Stimulated activated CD8-positive, alpha-beta memory T cell treated with anti-CD3 and anti-CD28 coated beads, Interleukin-4, amount 100 ng/mL, for 24 hours (primary cell): ENCODE measurements at regions not wholly inside any gene's neighbourhood (a gene's known extent, or its start where the extent isn't known, plus 50 kb on each side); places are given as distances from the start of the nearest gene placed in this dataset.
"Not testable (repeated sequence)": the region's sequence is repeated elsewhere in the genome, so short reads cannot be mapped to it uniquely, and the experiment has no call there.

Source experiments
- DNase-seq: peaks from one replicate; pipeline ENCODE4 v3.0.0-alpha.2; 2020; ENCODE audit warnings: low read depth

DNA sequence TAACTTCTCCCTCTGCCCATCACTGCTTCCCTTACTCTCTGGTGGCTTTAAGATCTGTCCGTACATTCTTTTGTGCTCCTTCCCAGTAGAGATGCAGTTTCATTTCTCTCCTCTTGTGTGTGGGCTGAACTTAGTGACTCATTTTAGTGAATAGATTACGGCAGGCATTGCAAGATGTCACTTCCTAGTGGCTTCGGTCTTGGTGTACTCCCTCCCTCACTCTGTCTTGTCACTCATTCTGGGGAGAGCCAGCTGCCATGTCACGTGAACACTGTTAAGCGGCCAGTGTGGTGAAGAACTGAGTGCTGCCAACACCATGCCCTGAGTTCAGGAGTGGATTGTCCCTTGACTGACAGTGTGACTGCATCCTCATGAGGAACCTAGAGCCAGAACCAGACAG lies 115.9 kb downstream of the OTOR start:
- no peak for DNase-seq

DNA sequence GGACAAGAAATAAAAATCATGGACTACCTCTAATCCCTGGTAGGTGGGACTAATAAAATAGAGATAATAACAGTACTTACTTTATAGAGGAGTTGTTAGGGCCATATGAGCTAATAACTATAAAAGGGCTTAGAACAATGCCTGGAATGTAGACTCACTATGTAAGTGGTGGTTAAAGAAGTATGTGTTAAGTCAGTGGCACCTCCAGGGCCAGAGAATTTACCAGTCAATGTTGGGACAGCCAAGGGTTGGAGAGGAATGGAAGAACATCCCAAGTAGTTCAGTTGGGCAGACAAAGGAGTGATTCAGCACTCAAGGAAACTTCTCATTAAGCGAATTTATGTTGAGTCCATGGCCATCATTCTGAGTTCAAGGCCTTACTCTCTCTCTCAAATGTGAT lies 116.8 kb downstream of the OTOR start:
- DNase-seq = no peak

DNA sequence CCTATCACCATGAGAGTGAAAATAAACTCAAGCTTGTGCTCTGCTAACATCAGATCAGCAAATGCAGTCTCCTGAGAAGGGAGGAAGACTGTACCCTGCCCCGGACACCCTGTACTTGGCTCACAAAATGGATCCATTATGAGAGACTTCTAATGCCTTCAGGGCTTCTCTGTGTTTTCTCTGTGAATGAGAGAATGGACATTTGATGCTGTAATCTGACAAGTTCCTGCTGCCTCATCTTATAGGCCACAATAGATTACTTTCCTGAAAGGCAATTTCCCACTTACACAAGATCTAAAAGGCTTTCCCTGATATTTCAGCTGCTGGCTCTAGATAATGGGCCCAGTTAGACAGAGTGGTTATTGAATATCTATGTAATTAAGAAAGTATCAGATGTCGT lies 117.2 kb downstream of the OTOR start:
- no peak for DNase-seq

DNA sequence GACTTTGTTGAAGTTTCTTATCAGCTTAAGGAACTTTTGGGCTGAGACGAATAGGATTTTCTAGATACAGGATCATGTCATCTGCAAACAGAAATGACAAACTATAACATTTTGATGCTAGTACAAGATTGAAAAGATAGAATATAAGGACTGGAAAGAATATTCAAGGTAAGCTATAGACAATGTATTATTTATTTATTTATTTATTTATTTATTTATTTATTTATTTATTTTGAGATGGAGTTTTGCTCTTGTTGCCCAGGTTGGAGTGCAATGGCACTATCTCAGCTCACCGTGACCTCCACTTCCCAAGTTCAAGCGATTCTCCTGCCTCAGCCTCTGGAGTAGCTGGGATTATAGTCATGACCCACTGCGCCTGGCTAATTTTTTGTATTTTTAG lies 125.0 kb downstream of the OTOR start:
- DNase-seq = not testable (repeated sequence)

DNA sequence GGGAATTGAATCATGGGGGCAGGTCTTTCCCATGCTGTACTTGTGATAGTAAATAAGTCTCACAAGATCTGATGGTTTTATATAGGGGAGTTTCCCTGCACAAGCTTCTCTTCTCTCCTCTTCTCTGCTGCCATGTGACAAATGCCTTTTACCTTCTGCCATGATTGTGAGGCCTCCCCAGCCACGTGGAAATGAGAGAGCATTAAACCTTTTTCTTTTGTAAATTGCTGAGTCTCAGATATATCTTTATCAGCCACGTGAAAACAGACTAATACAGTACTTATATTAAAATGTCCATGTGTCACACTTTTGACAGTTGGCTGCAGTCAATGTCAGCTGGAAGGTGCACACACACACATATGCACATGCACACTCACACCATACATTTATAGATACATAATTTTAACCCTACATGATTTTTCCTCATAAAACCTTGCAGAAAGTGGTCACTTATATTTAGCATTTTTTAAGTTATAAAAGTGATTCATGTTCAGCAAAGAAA lies 128.9 kb downstream of the OTOR start:
- no peak for DNase-seq

DNA sequence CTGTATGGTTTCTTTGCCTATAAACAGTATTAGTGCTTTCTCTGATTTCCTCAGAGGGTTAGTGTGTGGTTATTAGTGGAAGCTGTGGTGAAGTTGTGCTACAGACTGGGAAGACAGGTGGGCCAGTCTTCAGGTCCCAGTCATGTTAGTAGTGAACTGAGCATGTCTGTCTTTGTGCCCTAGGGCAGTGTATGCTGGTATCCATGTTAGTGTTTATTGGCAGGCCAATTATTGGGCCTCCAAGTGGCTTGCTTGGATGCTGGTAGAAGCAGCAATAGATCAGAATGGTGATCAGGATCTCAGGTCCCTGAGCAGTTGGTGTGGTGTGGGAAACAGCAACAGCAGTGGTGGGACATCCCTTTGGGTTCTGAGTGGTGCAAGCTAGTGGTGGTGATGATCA lies 137.6 kb downstream of the OTOR start:
- DNase-seq = no peak

DNA sequence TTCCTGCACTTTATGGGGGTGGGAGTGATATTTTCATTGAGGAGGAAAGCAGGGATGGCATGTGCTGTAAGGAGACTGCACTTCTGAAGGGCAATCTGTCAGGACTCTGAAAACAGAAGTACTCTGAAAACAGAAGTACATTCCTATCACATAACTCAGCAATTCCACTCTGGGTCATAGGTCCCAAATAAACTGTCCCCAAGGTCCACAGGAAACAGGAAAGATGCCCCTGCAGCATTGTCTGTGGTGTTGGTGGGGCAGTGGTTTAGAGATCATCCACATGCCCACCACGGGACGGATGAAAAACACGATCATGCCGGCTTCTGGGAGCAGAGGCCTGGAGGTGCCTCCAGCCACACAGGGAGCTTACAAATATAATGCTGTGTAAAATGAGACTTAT lies 150.3 kb downstream of the OTOR start:
- no peak for DNase-seq

DNA sequence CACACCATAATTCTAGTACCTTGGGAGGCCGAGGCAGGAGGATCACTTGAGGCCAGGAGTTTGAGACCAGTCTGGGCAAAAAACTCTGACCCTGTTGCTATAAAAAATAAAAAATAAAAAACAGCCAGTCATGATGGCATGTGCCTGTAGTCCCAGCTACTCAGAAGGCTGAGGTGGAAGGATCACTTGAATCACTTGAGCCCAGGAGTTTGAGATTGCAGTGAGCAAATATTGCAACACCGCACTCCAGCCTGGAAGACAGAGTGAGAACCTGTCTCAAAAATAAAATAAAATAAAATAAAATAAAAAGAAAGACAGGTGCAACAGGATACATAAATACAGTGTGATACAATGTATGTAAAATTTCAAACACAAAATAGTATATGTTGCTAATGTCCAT lies 154.5 kb downstream of the OTOR start:
- no peak for DNase-seq

DNA sequence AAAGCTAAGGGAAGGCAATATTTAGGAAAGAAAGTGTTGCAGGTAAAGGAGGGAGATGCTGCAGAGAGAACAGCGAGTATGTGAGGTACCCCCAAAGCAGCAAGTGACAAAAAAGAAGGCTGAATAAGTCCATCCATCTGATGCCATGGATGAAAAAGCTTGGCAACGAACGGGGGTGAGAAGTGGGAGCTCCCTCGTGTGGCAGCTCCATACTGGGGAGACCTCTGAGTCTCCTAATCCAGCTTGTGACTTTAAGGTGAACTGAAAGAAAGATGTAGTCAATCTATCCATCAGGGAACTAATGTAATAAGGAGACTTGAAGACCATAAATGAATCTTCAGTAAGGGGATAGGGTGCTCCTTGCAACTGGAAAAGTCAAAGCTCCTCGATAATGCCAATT lies 156.6 kb downstream of the OTOR start:
- DNase-seq = no peak

DNA sequence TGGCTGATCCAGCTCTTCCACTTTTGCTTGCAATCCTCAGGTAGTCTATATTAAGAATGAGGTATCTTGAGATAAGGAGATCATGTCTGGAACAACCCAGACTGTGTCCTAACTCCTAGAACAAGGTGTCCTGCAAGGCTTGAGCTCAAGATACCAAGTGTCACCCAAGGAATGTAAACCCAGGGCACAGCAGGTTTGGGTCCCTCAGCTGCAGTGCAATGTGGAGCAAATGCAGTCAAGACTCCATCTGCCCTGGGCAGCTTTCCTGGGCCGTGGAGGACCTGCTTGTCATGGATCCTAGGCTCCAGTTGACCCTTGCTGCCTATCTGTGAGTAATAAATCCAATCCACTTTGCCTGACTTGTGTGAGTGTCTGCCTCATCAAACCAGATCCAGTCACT lies 166.1 kb downstream of the OTOR start:
- no peak for DNase-seq

DNA sequence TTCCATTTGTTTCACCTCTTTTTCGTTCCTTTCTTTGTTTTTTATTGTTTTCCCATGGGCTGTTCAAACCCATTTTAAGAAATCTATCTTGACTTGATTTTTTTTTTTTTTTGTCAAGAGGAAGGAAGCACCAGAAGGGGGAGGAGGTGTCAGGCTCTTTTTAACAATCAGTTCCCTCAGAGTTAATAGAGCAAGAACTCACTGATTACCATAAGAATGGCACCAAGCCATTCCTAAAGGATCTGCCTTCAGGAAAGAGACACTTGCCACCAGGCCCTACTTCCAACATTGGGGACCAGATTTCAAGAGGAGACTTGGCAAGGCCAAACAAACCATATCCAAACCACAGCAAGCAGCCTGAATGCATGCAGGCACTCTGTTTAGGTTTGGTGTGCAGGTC lies 168.0 kb downstream of the OTOR start:
- no peak for DNase-seq

DNA sequence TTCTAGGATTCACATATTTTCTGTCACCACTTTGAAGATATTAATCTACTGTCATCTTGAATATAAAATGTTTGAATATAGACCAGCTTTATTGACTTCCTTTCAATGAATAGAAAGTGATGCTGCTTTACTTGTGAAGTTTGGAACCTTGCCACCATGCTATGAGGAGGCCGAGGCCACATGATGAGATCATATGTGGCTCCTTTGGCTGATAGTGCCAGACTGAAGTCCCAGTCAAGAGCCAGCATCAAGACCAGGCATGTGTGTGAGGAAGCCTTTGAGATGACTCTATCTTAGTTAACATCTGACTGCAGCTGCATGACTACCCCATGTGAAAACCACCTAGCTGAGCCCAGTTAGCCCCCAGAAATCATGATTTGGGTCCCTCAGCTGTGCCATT lies 169.5 kb downstream of the OTOR start:
- DNase-seq = no peak

DNA sequence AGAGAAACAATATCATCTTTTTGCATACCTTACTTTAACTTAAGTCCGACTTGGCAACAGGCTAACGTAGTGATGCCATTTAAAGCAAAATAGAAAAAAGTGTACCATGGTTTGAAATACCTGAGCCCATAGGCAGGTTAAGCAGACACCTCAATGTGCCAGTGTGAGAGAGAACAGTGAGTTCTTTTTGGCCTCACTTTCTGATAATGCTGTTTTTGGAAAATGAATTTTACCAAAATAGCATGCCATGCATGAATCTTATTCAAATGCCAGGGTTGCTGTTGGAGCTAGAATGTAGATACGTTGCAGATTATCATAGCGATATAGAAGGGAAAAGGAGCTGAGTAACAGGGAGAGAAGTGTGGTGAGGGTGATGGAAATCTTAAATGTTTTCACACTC lies 170.2 kb downstream of the OTOR start:
- no peak for DNase-seq

DNA sequence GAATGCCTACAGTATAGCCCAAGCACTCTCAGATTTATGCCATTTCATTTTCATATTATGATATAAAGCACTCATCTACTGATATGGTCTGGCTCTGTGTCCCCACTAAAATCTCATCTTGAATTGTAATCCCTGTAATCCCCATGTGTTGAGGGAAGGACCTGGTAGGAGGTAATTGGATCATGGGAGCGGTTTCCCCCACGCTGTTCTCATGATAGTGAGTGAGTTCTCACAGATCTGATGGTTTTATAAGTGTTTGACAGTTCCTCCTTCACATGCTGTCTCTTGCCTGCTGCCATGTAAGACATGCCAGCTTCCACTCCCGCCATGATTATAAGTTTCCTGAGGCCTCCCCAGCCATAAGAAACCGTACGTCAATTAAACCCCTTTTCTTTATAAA lies 171.7 kb downstream of the OTOR start:
- no peak for DNase-seq

DNA sequence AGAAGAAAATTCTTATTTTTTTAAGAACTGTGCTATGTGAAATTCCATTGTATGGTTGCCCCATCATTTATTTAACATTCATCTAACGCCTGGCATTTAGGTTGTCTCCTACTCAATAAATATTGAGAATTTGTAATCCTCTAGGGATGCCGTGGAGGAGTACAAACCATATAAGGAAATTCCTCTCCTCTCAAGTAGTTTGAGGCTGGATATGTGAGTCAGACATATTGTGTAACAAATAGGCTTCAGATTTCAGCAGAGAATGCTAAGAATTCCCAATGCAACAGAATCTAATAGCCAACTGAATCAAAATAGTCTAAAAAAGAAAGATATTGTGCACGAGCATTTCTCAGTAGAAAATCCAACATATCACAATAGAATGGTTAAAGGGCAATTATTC lies 174.7 kb downstream of the OTOR start:
- DNase-seq = no peak

DNA sequence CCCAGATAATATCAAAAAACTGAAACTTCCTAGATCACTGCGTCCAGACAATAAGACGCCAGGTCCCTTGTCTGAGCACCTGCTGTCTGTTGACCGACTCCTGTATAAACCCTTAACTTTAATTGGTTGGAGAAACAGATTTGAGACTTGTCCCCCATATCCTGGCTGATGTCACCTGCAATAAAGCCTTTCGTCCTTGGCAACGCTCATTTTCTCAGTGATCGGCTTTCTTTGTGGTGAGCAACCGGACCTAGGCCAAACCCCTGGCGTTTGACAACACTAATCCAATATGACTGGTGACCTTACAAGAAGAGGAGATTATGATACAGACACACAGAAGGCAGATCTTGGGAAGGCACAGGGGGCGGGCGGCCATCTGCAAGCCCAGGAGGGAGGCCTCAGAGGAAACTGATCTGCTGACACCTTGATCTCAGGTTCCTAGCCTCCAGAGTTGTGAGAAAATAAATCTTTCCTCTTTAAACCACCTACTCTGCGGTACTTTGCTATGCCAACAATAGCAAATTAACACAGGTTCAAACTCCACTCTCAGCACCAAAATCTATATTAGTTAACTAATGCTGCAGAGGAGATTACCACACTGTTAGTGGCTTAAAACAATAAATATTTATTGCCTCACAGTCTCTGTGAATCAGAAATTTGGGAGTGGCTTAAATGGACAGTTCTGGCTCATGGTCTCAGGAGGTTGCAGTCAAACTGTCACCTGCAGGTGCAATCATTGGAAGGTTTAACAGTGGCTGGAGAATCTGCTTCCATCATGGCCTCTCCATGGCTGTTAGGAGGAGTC lies 178.7 kb downstream of the OTOR start:
- DNase-seq = no peak

DNA sequence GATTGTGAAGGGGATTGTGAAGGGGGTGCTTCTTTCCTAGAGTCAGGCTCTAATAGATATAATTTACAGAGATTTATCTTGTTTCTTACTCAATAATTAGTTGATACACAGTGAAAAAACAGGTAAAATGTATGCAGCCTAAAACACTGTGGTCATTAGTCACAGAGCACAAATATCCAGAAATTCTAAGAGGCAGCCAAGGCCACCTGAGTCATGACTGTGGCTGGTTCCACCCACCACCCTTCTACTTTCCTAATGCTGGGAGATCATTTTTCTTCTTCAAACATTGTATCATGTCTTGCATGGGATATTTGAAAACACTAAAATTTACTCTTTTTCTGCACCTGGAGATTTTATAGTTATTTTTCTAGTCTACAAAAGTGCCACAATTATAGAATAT lies 181.6 kb downstream of the OTOR start:
- DNase-seq = no peak

DNA sequence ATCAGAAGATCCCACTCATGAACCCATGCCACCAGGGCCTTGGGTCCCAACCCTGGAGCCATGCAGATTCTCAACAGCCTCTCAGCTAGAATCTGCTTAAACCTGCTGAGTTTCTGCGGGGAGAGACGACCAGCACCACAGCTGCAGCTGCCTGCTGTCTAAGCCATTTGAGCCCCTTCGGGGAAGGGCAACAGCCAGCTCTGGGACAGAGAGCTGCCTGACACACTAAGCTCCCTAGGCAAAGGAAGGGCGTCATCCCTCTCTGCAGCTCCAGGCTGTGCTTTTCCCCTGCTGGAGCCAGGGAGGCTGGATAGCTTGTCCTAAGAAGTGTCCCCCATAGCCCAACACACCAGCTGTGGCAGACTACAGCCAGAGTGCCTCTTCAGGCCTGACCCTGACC lies 182.5 kb downstream of the OTOR start:
- no peak for DNase-seq

DNA sequence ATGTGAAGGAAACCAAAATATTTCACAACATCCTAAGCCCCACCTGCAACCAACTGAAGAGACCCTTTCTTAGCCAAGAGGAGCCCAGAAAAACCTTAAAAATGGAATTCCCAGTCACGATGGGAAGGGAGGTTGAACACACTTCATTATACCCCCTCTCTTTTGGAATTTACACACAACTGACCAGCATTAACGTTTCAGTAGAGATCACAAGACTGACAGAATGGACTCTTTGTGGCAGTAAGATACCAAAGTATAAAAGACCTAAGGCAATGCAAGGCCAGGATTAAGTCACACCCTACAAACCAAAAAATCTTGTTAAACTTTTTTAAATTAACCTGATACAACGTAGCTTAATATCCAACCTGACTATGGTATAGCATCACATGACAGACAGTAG lies 190.9 kb downstream of the OTOR start:
- no peak for DNase-seq

DNA sequence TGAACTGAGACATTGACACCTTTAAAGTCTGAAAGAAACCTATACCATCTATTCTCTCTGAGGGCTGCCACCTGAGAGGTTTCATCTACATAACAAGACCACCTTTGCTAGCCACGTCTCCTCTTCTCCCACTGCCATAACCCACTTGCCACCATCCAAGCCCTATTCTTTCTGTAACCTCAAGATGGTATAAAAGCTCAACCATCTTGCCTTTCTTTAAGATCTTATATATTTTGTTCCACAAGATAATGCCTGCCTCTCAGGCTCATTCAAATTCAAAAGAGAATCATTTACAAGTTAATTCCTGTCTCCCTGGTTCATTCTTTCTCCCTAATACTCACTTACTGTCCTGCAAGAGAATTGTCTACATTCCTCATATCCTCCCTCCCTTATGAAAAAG lies 192.5 kb downstream of the OTOR start:
- DNase-seq = no peak

DNA sequence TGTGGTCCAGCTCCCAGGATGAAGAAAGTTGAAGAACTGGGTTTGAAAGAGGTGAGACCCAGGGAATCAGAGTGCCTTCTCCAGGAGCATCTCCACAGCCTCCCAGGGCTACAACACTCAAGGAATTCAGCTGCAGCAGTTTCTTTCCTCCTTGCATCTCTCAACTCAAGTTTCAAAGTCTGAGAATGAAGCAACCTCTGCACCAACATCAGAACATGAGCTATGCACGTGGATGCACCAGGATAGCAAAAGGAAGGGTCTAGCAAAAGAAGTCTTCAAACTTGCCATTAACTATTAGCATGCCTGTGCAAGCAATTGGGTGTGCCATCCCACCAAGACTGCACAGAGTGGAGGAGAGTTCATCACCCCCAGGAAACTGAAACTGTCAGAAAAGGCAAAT lies 193.9 kb downstream of the OTOR start:
- no peak for DNase-seq

DNA sequence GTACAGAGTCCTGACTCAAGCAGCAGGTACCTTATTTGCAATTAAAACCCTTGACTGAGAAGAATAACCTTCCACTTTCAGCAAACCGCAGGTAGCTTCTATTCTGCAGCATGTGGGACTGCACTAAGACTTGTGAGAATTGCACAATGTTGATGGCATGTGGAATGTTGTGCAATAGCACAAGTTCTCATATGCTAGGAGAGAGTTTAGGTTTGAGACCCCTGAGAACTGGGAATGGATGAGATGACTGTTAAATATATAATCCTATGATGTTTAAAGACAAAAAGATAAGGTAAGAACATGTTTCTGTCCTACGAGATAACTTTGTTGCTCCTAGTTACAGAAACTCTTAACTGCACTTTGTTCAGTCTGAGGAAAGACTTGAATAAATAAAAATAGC lies 194.6 kb downstream of the OTOR start:
- DNase-seq = no peak

DNA sequence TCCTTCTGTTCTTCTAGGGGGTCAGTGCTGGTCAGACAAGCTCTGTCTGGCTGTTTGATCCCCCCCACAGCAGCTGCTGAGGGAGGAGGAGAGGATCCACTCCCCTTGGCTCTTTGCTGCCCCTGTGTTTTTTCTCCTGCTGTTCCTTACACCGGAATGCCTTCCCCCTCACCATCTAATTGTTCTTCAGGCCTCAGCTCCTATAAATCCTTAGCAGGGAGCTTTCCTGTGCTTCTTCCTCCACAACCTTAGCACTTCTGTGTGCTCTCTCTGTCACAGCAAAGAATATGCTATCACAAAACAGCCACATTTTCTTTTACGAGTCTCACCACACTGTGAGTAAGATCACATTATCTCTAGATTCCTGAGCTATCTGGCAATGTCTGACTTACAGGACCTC lies 196.6 kb downstream of the OTOR start:
- no peak for DNase-seq

DNA sequence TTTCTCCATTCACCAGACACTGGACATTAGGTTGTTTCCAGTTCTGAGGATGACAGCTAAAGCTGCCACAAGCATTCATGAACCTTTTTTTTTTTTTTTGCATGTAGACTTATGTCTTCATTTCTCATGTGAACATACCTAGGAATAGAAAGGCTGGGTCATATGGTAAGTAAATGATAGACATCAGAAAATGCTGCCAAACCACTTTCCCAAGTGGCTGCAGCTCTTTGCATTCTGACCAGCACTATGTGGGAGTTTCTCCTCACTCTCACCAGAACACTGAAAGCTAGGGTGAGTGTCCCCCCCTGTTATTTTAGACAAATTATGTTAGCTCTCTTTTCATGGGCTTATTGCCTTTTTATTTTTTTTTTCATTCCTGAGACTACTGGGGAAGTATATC lies 197.5 kb downstream of the OTOR start:
- no peak for DNase-seq
